Hippocampal formation (tissue), 2 donors: ENCODE measurements at regions not wholly inside any gene's neighbourhood (a gene's known extent, or its start where the extent isn't known, plus 50 kb on each side); places are given as distances from the start of the nearest gene placed in this dataset.
"Not testable (repeated sequence)": the region's sequence is repeated elsewhere in the genome, so short reads cannot be mapped to it uniquely, and the experiment has no call there.

Experiments
- DNase-seq, 2 donors: peaks; one replicate each; lab custom pipeline; 2025; lab: John Stamatoyannopoulos, UW

DNA sequence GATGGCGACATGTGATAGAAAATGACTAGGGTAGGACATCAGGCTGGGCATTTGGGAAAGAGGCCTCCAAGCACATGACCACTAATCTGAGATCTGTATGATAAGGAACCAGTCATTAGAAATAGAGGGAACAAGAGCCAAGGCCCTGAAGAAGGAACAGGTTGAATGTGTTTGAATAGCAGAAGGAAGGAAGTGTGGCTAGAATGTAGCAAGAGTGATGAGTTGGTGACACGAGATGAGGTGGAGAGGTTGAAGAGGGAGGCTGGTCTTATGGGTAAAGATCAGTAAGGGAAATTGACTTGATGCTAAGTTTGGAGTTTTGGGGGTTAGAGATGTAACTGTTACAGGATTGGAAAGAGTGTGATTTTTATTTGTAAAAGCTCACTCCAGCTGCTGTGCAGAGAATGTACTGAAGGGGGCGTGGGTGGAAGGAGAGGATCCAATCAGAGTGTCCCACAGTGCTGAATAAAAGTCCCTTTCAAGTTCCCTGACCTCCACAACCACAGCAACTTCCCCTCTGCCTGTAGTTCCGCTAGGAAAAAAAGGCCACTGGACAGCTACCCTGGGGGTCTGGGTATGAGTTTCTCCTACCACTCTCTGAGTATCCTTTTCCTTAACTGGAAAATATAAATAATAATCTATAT lies 295.0 kb downstream of the OMA1 start:
- DNase-seq: no peak

DNA sequence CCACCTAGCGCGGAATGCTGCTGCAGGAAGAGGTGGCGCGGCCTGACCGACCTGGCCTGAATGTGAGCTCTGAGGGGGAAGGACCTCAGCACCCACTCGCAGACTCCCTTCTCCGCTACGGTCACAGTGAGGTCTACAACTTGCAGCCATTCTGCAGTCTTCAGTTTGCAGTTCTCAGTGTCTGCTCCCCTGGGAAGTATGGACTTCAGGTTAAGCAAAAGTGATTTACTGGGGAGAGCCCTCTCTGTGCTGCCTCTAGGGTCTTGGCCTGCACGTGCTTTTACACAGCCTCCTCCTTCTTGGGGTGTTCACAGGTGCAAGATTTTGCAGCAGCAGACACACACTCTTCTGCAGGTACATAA lies 296.0 kb downstream of the OMA1 start:
- no peak for DNase-seq

GRCh38 chr1:58249737-58250586 lies 296.6 kb downstream of the OMA1 start:
- peak in 1 of 2 donors; percentile 16 for DNase-seq

DNA sequence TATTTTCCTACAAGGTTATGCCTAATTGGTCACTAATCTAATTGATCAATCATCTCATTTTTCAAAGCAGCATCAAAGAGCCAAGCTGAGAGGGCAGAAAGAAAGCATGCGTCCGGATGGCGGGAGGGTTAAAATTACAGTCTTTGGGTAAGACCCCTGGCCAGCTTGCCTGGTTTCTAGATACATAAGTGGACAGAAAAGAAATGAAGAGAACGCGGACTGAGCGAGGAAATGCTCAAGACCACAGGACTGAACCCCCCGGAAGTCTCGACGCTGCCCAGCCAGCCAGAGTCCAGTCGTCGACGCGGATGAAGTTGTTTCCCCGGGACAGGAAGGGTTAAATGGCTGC lies 297.2 kb downstream of the OMA1 start:
- DNase-seq: no peak

DNA sequence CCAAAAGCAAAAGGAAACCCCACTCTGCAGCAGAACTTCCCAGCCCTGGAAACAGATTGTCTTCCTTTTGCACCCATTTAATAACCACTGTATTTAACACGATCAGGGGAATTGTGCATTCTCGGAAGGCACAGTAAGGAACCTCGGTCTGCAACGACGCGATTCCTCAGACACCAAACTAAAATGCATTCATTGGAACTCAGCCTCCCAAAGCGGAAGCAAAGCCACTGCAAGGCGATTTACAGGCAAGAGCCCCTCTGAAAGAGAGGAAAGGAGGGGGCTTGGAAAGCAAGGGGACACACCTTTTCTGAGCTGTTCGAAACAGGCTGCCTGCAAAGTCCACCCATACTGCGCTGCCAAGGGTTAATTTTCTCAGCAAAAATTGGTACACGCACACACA lies 297.7 kb downstream of the OMA1 start:
- no peak for DNase-seq

DNA sequence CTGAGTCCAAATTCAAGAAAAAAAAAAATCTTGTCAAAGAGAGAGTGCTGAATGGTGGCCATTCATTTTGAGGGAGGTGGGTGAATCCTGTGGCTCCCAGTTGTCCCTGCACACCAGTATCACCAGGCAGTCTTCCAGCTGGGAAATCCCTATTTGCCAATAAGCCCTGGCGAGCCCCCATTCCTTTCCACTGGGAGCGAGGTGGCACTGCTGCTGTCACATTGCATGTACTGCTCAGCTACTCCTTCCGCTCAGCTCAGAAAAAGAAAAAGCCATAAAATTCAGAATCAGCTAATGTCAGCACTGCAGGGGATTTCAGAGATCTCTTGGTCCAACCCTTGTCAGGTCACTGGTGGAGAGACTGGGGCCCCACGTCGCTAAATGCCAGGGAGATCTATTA lies 298.5 kb downstream of the OMA1 start:
- DNase-seq: no peak

DNA sequence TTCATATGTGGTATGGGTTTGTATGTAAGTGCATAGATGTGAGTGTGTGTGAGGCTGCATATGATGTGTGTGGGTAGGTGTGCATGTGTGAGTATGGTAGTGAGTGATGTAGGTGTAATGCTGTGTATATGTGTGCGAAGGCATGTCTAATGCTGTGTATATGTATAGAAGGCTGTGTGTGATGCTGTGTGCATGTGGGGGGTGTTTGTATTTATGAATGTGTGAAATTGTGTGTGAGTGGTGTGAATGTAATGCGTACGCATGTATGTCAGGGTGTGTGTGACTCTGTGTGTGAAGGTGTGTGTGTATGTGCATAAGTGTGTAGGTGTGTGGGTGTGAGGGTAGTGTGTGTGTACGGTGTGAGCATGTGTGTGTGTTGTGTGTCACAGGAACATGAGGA lies 300.0 kb downstream of the OMA1 start:
- no peak for DNase-seq

- DNase-seq: no peak
Measured at GRCh38 chr1:58244872-58245271, 301.7 kb downstream of the OMA1 start.

DNA sequence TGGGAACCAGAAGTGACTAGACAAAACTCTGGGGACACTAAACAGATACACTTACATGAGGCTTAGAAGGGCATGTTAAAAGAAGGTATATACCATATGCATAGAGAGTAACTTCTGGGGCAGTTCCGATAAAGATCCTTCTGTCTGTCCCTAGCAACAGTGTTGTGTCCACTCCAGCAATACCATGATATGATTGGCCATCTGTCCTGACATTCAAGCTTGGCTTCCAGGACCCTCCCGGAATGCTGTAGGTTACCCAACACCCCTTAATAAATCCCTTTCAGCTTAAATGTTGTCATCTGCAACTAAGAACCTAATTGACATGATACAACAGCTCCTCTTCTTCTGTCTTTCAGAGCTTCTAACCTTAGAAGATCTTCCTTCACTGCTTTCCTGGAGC lies 307.7 kb downstream of the OMA1 start:
- DNase-seq: no peak

DNA sequence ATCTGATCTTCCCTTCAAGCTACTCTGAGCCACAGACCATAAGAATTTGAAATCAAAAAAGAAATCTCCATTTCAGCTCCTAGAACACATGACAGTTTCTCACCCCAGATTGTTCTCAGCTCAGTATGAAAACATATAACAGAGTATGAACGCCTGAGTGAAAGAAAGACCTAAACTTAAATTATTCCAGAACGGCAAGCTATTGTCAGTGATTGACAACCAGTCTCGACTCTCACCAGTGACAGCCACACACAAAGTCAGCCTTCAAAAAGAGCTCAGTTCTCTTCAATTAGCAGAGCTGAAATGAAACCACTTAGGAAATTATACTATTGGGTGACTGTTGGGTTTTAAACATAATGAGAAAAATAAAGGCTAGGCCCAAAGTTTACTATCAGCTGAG lies 312.8 kb downstream of the OMA1 start:
- DNase-seq: no peak

DNA sequence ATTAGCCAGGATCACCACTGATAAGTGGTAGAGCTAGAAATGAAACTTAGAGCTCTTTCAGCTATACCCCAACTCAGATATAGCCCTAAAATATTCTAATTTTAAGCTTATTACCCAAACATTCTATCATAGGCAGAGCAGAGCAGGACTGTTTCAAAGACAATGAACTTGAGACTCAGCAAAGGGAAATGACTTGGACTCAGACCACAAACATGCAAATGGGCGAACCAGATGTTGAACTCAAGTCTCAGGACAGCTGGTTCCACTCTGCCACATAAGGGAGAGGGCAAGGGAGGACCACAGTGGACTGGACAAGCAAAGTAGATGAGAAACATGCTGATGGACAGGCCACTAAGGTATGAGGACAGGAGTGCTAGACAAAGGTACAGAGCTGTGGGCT lies 315.3 kb downstream of the OMA1 start:
- no peak for DNase-seq

DNA sequence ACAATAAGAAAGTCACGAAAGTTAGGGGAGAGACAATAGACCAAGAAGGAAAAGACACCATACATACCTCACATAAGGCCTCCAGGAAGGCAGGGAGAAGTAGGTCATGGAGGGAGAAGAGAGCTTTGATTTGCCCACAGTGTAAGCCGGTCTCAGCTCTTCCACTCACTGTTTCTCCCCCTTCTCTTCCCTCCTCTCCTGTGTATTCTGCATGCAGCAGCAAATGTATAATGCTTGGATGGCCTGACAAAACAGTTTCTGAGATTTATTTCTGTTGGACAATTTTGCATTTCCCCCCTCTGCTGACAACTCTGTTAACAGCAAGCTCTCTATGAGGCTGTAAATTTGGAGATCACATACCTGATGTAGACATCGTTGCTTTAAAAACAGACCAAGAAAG lies 318.9 kb downstream of the OMA1 start:
- DNase-seq: no peak

DNA sequence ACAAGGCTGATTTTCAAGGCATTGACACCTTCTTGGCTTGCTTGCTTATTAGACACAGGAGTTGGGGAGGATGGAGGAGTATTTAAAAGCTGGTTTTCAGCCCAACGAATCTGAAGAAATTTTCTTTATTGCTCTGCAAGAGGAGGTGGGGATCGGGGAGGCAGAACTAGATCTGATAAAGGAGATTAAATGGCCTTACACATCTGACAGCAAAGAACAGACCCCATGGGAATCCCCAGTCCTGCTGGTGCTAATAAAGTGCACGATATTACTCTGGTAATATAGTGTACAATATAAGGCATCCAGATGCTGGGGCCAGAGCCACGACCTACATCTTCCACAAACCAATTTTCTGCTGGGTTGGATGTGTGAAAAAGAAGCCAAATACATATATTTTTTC lies 323.0 kb downstream of the OMA1 start:
- no peak for DNase-seq

DNA sequence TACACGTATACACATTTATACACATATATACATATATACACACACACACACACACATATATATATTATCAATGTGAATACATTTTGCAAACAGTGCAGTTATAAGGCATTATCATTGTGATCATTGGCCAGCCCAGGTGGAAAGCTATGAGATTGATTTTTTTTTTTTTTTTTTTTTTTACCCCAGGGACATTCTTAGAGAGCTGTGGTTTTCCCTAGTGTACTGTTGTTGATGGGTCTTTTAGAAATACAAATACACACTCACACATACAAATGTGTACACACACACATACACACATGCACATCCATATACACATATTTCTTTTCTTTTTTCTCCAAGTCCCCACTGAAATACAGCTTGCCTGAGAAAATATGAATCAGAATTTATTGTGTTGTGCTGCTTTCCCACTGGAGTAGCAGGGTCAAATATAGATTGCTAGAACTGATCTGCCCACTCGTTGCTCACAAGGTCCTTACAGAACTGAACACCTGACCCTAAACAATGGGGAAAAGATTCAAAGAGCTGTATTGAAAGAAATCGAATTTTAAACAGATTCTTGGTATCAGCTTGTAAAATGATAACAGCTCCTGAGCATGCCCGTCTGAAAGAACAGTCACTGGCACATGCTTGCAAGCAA lies 325.6 kb downstream of the OMA1 start:
- no peak for DNase-seq

DNA sequence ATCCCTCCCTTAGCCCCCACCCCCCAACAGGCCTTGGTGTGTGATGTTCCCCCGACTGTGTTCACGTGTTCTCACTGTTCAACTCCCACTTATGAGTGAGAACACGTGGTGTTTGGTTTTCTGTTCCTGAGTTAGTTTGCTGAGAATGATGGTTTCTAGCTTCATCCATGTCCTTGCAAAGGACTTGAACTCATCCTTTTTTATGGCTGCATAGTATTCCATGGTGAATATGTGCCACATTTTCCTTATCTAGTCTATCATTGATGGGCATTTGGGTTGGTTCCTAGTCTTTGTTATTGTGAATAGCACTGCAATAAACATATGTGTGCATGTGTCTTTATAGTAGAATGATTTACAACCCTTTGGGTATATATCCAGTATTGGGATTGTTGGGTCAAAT lies 330.4 kb downstream of the OMA1 start:
- DNase-seq: not testable (repeated sequence)

GRCh38 chr1:58214674-58215073 lies 331.9 kb downstream of the OMA1 start:
- DNase-seq: no peak

DNA sequence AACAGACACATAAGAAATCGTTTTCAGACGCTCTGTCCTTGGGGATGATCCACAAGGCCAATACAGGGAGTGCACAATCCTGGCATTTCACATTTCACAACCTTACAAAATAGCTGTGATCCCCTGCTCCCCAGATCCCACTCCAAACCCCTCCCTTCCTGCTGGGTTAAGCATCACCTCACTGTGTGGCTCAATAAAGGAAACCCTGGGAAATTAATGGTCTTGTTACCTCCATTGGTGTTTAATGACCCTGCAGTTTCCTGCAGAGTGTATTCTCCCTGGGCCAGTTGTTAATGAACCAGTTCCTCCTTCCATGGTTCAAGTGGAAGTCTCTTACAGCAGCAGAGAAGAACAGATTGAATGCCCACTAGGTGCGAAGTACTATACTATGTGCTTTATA lies 334.7 kb downstream of the OMA1 start:
- DNase-seq: no peak

- DNase-seq: no peak
Measured at GRCh38 chr1:58209575-58209974, 337.0 kb downstream of the OMA1 start.

DNA sequence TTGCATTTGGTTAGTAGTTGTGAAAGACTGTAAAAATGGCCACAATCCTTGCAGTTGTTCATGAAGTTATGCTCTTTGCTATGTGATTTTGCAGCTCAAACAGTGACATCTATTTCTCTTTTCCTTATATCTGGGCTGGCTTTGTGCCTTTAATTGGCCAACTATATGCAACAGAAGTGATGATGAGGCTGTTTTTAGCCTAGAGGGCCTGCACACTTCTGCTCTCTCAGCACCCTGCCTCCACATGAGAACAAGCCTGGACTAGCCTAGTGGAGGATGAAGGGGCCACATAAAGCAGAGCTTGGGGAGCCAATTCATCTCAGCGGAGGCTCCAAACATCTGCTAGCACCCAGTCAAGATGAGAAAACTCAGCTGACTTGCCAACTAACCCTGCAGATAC lies 339.8 kb downstream of the OMA1 start:
- DNase-seq: no peak

- no peak for DNase-seq
Measured at GRCh38 chr1:58204284-58204683, 342.2 kb downstream of the OMA1 start.

- DNase-seq: no peak
Measured at GRCh38 chr1:58201492-58202106, 344.9 kb downstream of the OMA1 start.

- DNase-seq: no peak
Measured at GRCh38 chr1:58200437-58200836, 346.1 kb downstream of the OMA1 start.

- no peak for DNase-seq
Measured at GRCh38 chr1:58197811-58198210, 348.7 kb downstream of the OMA1 start.
